Mononuclear cell (primary cell): ENCODE measurements at regions not wholly inside any gene's neighbourhood (a gene's known extent, or its start where the extent isn't known, plus 50 kb on each side); places are given as distances from the start of the nearest gene placed in this dataset.

ENCODE experiments used
- H3K27me3 ChIP-seq: 2 replicates; pipeline ENCODE4 v1.6.0; 2011; ENCODE audit warnings: low read length, control low read depth; ENCODE audit not compliant: insufficient read depth
- H3K4me1 ChIP-seq: 2 replicates; pipeline ENCODE4 v1.5.1; 2011; ENCODE audit warnings: mild to moderate bottlenecking, low read length, control low read depth; ENCODE audit not compliant: insufficient read depth
- H3K4me3 ChIP-seq: 2 replicates; pipeline ENCODE4 v1.5.1; 2011; ENCODE audit warnings: mild to moderate bottlenecking, low read length, moderate library complexity
- H3K9me3 ChIP-seq: 2 replicates; pipeline ENCODE4 v1.5.1; 2011; ENCODE audit warnings: low read depth, mild to moderate bottlenecking, control low read depth, low read length

GRCh38 chr4:26113339-26113940 lies 199.4 kb downstream of the SMIM20 start:
- no peaks in the 10 kb centered on the region for H3K27me3 ChIP-seq
- H3K4me3 ChIP-seq, result no peak overlapping the region
- H3K4me1 ChIP-seq, result no peaks in the 10 kb centered on the region
- H3K9me3 ChIP-seq, result peaks cover 10% of the 10 kb centered on the region

GRCh38 chr4:26116057-26116456 lies 202.0 kb downstream of the SMIM20 start:
- Histone ChIP-seq H3K27me3 (no peaks in the 10 kb centered on the region), H3K9me3 (peaks cover 10% of the 10 kb centered on the region), H3K4me3 (no peak overlapping the region), H3K4me1 (peaks cover 5% of the 10 kb centered on the region)

- H3K9me3 ChIP-seq, result no peaks in the 10 kb centered on the region
- H3K27me3 ChIP-seq, result no peaks in the 10 kb centered on the region
- peaks cover 7% of the 10 kb centered on the region for H3K4me1 ChIP-seq
- no peak overlapping the region for H3K4me3 ChIP-seq
These were observed 200.6 kb upstream of the RBPJ start for GRCh38 chr4:26120098-26120825.

- Histone ChIP-seq H3K4me3 (no peak overlapping the region), H3K9me3 (no peaks in the 10 kb centered on the region), H3K27me3 (no peaks in the 10 kb centered on the region), H3K4me1 (peaks cover 11% of the 10 kb centered on the region)
These were observed 198.1 kb upstream of the RBPJ start for GRCh38 chr4:26122690-26123089.

- peaks cover 11% of the 10 kb centered on the region for H3K4me1 ChIP-seq
- no peaks in the 10 kb centered on the region for H3K9me3 ChIP-seq
- no peak overlapping the region for H3K4me3 ChIP-seq
- H3K27me3 ChIP-seq, result no peaks in the 10 kb centered on the region
These were observed 196.0 kb upstream of the RBPJ start for GRCh38 chr4:26124753-26125321.

- Histone ChIP-seq H3K4me1 (peaks cover 5% of the 10 kb centered on the region), H3K9me3 (no peaks in the 10 kb centered on the region), H3K27me3 (no peaks in the 10 kb centered on the region), H3K4me3 (no peak overlapping the region)
These were observed 194.6 kb upstream of the RBPJ start for GRCh38 chr4:26126143-26126718.

GRCh38 chr4:26126994-26127393 lies 193.8 kb upstream of the RBPJ start:
- no peak overlapping the region for H3K4me3 ChIP-seq
- no peaks in the 10 kb centered on the region for H3K27me3 ChIP-seq
- H3K9me3 ChIP-seq, result no peaks in the 10 kb centered on the region
- H3K4me1 ChIP-seq, result peaks cover 5% of the 10 kb centered on the region

- Histone ChIP-seq H3K4me1 (peaks cover 14% of the 10 kb centered on the region), H3K9me3 (no peaks in the 10 kb centered on the region), H3K27me3 (no peaks in the 10 kb centered on the region), H3K4me3 (no peak overlapping the region)
These were observed 192.9 kb upstream of the RBPJ start for GRCh38 chr4:26127851-26128337.

- Histone ChIP-seq H3K9me3 (no peaks in the 10 kb centered on the region), H3K4me3 (no peak overlapping the region)
These were observed 190.6 kb upstream of the RBPJ start for GRCh38 chr4:26130173-26130572.

GRCh38 chr4:26130841-26131432 lies 189.9 kb upstream of the RBPJ start:
- peaks cover 15% of the 10 kb centered on the region for H3K4me1 ChIP-seq

More at GRCh38 chr4:26130173-26130572, 190.6 kb upstream of the RBPJ start:
- no peaks in the 10 kb centered on the region for H3K27me3 ChIP-seq
- H3K4me1 ChIP-seq, result peaks cover 16% of the 10 kb centered on the region

GRCh38 chr4:26131711-26132110 lies 189.1 kb upstream of the RBPJ start:
- Histone ChIP-seq H3K9me3 (no peaks in the 10 kb centered on the region), H3K4me1 (peaks cover 11% of the 10 kb centered on the region), H3K27me3 (no peaks in the 10 kb centered on the region), H3K4me3 (no peak overlapping the region)

More at GRCh38 chr4:26130841-26131432, 189.9 kb upstream of the RBPJ start:
- no peak overlapping the region for H3K4me3 ChIP-seq
- no peaks in the 10 kb centered on the region for H3K9me3 ChIP-seq
- no peaks in the 10 kb centered on the region for H3K27me3 ChIP-seq

- no peaks in the 10 kb centered on the region for H3K9me3 ChIP-seq
- H3K27me3 ChIP-seq, result no peaks in the 10 kb centered on the region
- H3K4me3 ChIP-seq, result no peak overlapping the region
- H3K4me1 ChIP-seq, result peaks cover 11% of the 10 kb centered on the region
These were observed 188.0 kb upstream of the RBPJ start for GRCh38 chr4:26132858-26133257.

- Histone ChIP-seq H3K9me3 (no peaks in the 10 kb centered on the region), H3K4me1 (peaks cover 11% of the 10 kb centered on the region), H3K27me3 (no peaks in the 10 kb centered on the region)
These were observed 187.0 kb upstream of the RBPJ start for GRCh38 chr4:26133840-26134239.

GRCh38 chr4:26135331-26135730 lies 185.5 kb upstream of the RBPJ start:
- Histone ChIP-seq H3K4me1 (peaks cover 11% of the 10 kb centered on the region), H3K27me3 (no peaks in the 10 kb centered on the region), H3K4me3 (no peak overlapping the region), H3K9me3 (no peaks in the 10 kb centered on the region)

More at GRCh38 chr4:26133840-26134239, 187.0 kb upstream of the RBPJ start:
- H3K4me3 ChIP-seq, result no peak overlapping the region

GRCh38 chr4:26136615-26137014 lies 184.2 kb upstream of the RBPJ start:
- Histone ChIP-seq H3K9me3 (no peaks in the 10 kb centered on the region), H3K27me3 (no peaks in the 10 kb centered on the region), H3K4me1 (peaks cover 19% of the 10 kb centered on the region), H3K4me3 (no peak overlapping the region)
